ENCODE measurements at regions not wholly inside any gene's neighbourhood (a gene's known extent, or its start where the extent isn't known, plus 50 kb on each side); places are given as distances from the start of the nearest gene placed in this dataset.

DNA sequence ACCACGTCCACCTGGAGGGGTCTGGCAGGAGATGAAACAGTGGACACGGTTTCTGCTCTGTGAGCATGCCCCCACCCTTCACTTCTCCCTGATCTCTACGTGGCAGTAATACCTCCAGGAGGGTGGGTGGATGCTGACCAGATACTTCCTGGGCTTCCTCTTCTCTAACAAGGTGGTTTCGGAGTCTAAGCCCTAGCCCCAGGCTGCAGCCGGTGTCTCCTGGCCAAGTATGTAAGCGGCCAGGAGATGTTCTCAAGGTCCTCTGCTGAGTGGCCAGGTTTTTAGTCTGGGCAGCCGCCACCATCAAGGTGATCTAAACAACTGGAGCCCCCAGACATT, 101.8 kb upstream of the ASB18 start:
- H3K27me3 ChIP-seq (replicated peaks in 1 of 7), result peaks cover 0 to 48% (median 0%) of the 10 kb centered on the region in 7 donors
- DNase-seq, result no peak
- peaks cover 0 to 36% (median 9%) of the 10 kb centered on the region in 6 donors for H3K4me1 ChIP-seq
- no peaks in the 10 kb centered on the region for H3K9me3 ChIP-seq
- H3K36me3 ChIP-seq, result no peaks in the 10 kb centered on the region
- H3K27ac ChIP-seq, result no peak overlapping the region
- H3K4me3 ChIP-seq, result no peak overlapping the region
- no peak for TF ChIP-seq POLR2AphosphoS5 (IDR thresholded peaks at IDR 0.05)
- TF ChIP-seq, protein P1, sequence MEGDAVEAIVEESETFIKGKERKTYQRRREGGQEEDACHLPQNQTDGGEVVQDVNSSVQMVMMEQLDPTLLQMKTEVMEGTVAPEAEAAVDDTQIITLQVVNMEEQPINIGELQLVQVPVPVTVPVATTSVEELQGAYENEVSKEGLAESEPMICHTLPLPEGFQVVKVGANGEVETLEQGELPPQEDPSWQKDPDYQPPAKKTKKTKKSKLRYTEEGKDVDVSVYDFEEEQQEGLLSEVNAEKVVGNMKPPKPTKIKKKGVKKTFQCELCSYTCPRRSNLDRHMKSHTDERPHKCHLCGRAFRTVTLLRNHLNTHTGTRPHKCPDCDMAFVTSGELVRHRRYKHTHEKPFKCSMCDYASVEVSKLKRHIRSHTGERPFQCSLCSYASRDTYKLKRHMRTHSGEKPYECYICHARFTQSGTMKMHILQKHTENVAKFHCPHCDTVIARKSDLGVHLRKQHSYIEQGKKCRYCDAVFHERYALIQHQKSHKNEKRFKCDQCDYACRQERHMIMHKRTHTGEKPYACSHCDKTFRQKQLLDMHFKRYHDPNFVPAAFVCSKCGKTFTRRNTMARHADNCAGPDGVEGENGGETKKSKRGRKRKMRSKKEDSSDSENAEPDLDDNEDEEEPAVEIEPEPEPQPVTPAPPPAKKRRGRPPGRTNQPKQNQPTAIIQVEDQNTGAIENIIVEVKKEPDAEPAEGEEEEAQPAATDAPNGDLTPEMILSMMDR (IDR thresholded peaks at IDR 0.05 in 8 of 11, conservative IDR thresholded peaks at IDR 0.05 in 3 of 11), result no peak
- no peak for TF ChIP-seq POLR2A (IDR thresholded peaks at IDR 0.05)
- WGBS, 5 donors, result 39 to 48% (median 39%) methylated on average over 7 of the region's 7 CpGs
- intact Hi-C loops (cut with DNase I; ENCODE audit: low total_unique reads), result no loop called here

- Histone ChIP-seq H3K36me3 (no peaks in the 10 kb centered on the region), H3K9me3 (no peaks in the 10 kb centered on the region), H3K4me3 (no peak overlapping the region), H3K4me1 (peaks cover 0 to 36% (median 9%) of the 10 kb centered on the region in 6 donors), H3K27me3 (replicated peaks in 1 of 7) (peaks cover 0 to 52% (median 0%) of the 10 kb centered on the region in 7 donors), H3K27ac (no peak overlapping the region)
- no peak for TF ChIP-seq POLR2AphosphoS5 (IDR thresholded peaks at IDR 0.05)
- no peak for TF ChIP-seq POLR2A (IDR thresholded peaks at IDR 0.05)
- TF ChIP-seq, protein P1 (IDR thresholded peaks at IDR 0.05 in 8 of 11, conservative IDR thresholded peaks at IDR 0.05 in 3 of 11), result no peak
- intact Hi-C loops (cut with DNase I; ENCODE audit: low total_unique reads), result no loop called here
- DNase-seq, result no peak
- WGBS, 5 donors, result 8 to 20% (median 12%) methylated on average over 3 of the region's 3 CpGs
These were observed 102.2 kb upstream of the ASB18 start for GRCh38 chr2:236366397-236366796.

DNA sequence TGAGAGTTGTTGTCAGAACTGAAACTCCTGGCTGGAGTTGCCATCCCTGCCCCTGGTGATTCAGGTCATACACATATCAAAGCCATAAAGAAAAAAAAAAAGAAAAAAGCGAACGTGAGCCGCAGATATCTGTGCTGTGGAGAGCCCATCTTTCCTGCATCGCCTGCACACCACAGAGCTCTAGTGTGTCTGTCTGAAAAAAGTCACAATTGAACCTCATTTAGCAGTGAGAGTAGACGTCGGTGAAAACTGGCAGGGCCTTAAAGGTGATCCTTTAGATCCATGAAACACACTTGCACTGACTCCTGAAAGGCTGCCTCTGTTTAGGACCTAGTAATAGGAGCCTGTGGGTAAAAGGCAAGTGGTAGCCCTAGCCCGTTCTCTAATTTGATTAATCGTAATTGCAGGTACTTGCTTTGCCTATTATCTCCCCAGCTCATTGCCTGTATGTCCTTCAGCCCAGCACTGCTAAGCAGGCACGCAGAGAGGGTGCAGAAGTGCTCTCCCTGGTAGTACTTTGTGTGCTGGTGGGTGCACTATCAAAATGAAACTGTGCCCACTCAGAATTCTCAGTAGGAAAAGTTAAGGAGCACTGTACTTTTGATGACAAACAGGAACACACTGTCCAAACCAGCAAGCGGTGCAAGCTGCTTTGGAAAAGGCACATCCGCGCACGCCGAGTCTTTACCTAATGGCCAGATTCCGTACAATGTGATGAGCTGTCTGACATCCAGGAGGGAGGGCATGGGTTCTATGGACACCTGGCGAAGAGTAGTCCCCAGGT, 103.5 kb upstream of the ASB18 start:
- Histone ChIP-seq H3K4me1 (peaks cover 0 to 36% (median 9%) of the 10 kb centered on the region in 6 donors), H3K27ac (no peak overlapping the region), H3K9me3 (no peaks in the 10 kb centered on the region), H3K27me3 (replicated peaks in 1 of 7) (peaks cover 0 to 58% (median 0%) of the 10 kb centered on the region in 7 donors), H3K36me3 (no peaks in the 10 kb centered on the region), H3K4me3 (no peak overlapping the region)
- no peak for TF ChIP-seq POLR2A (IDR thresholded peaks at IDR 0.05)
- TF ChIP-seq, protein P1 (IDR thresholded peaks at IDR 0.05 in 8 of 11, conservative IDR thresholded peaks at IDR 0.05 in 3 of 11), result no peak
- TF ChIP-seq POLR2AphosphoS5 (IDR thresholded peaks at IDR 0.05), result no peak
- DNase-seq, result no peak
- intact Hi-C loops (cut with DNase I; ENCODE audit: low total_unique reads), result no loop called here
- WGBS, 5 donors, result 89 to 95% (median 92%) methylated on average over 16 of the region's 16 CpGs

DNA sequence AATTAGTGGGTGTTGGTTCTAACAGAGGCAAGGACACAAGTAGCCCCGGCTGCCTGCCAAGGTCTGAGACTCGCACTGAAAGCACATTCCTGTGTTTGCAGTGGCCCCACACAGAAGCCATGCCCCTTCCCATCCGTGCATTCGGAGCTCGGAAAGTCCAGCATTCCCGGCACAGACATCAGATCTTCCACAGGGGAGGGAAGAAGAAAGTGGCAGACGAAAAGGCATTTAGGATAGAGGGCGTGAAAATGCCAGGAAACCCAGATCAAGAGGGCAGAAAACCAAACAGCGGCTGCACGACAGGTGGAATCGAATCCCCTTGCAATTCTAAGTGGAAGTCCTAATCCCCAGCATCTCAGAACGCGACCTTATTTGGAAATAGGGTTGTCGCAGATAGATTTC, 105.5 kb upstream of the ASB18 start:
- H3K27me3 ChIP-seq (replicated peaks in 1 of 7), result peaks cover 0 to 68% (median 0%) of the 10 kb centered on the region in 7 donors
- intact Hi-C loops (cut with DNase I; ENCODE audit: low total_unique reads), result no loop called here
- H3K4me1 ChIP-seq, result peaks cover 0 to 36% (median 9%) of the 10 kb centered on the region in 6 donors
- TF ChIP-seq POLR2A (IDR thresholded peaks at IDR 0.05) (no peak), POLR2AphosphoS5 (IDR thresholded peaks at IDR 0.05) (peak in 2 of 3 donors; percentile 37 to 59)
- peak; percentile 88 for DNase-seq
- peak overlapping the region in 1 of 8 donors; percentile 39 for H3K4me3 ChIP-seq
- peak overlapping the region in 7 of 8 donors; percentile 30 to 63 (median 47) for H3K27ac ChIP-seq
- no peaks in the 10 kb centered on the region for H3K9me3 ChIP-seq
- H3K36me3 ChIP-seq, result no peaks in the 10 kb centered on the region
- 56 to 74% (median 68%) methylated on average over 14 of the region's 14 CpGs for WGBS, 5 donors
